ENCODE measurements at regions not wholly inside any gene's neighbourhood (a gene's known extent, or its start where the extent isn't known, plus 50 kb on each side); places are given as distances from the start of the nearest gene placed in this dataset.

- peaks cover 0 to 14% (median 6%) of the 10 kb centered on the region in 4 experiments for H3K4me1 ChIP-seq (ENCODE audit: control extremely low read depth in 1 of 4, control insufficient read depth in 4 of 4, insufficient read depth in 4 of 4, low read length in 3 of 4)
- H3K9me3 ChIP-seq (ENCODE audit: control extremely low read depth in 1 of 5, control insufficient read depth in 4 of 5, insufficient read depth in 2 of 5, low read depth in 1 of 5, low read length in 4 of 5), result peaks cover 0 to 6% (median 3%) of the 10 kb centered on the region in 5 experiments
- peak overlapping the region in 6 of 7 experiments; percentile 12 to 71 (median 59) for H3K4me3 ChIP-seq (ENCODE audit: control insufficient read depth in 1 of 7, extremely low read depth in 1 of 7, insufficient read depth in 4 of 7, low read depth in 2 of 7, low read length in 6 of 7)
- 17% methylated on average over 33 of the region's 46 CpGs for WGBS (ENCODE audit: insufficient coverage)
- CTCF ChIA-PET, result interaction anchor here (0.9 to 1.0 kb wide), 2 partner anchors 12 to 32 kb away, joined by 4 read pairs; no protein-coding TSS in a partner anchor
- DNase-seq, result peak; percentile 56 to 77 (median 72)
- H3K36me3 ChIP-seq (ENCODE audit: control insufficient read depth in 4 of 4, insufficient read depth in 4 of 4, low read length in 3 of 4), result no peaks in the 10 kb centered on the region
- POLR2A ChIA-PET, result no interaction called here
- H3K27me3 ChIP-seq (replicated peaks in 2 of 5; ENCODE audit: control insufficient read depth in 4 of 5, insufficient read depth in 5 of 5, low read length in 4 of 5), result peaks cover 0 to 1% (median 0%) of the 10 kb centered on the region in 5 experiments
- no peak overlapping the region for H3K27ac ChIP-seq (ENCODE audit: insufficient read depth in 1 of 2, low read depth in 1 of 2, low read length in 2 of 2, poor library complexity in 1 of 2, severe bottlenecking in 2 of 2)
Measured at GRCh38 chr6:1554476-1555310, 55.0 kb upstream of the FOXC1 start.

- Histone ChIP-seq H3K9me3 (ENCODE audit: control extremely low read depth in 1 of 5, control insufficient read depth in 4 of 5, insufficient read depth in 2 of 5, low read depth in 1 of 5, low read length in 4 of 5) (peaks cover 0 to 8% (median 0%) of the 10 kb centered on the region in 5 experiments), H3K4me1 (ENCODE audit: control extremely low read depth in 1 of 4, control insufficient read depth in 4 of 4, insufficient read depth in 4 of 4, low read length in 3 of 4) (peaks cover 0 to 13% (median 6%) of the 10 kb centered on the region in 4 experiments), H3K27me3 (replicated peaks in 2 of 5; ENCODE audit: control insufficient read depth in 4 of 5, insufficient read depth in 5 of 5, low read length in 4 of 5) (peaks cover 0 to 1% (median 0%) of the 10 kb centered on the region in 5 experiments), H3K4me3 (ENCODE audit: control insufficient read depth in 1 of 7, extremely low read depth in 1 of 7, insufficient read depth in 4 of 7, low read depth in 2 of 7, low read length in 6 of 7) (no peak overlapping the region), H3K36me3 (ENCODE audit: control insufficient read depth in 4 of 4, insufficient read depth in 4 of 4, low read length in 3 of 4) (no peaks in the 10 kb centered on the region), H3K27ac (ENCODE audit: insufficient read depth in 1 of 2, low read depth in 1 of 2, low read length in 2 of 2, poor library complexity in 1 of 2, severe bottlenecking in 2 of 2) (no peak overlapping the region)
- no peak for DNase-seq
- 95% methylated on average over 11 of the region's 11 CpGs for WGBS (ENCODE audit: insufficient coverage)
- ChIA-PET CTCF (interaction anchor here (1.3 kb wide), 1 partner anchor 32 kb away, joined by 4 read pairs; no protein-coding TSS in a partner anchor), POLR2A (no interaction called here)
Measured at GRCh38 chr6:1558388-1558787, 51.3 kb upstream of the FOXC1 start.
